GM12878 (cell line): ENCODE measurements at regions not wholly inside any gene's neighbourhood (a gene's known extent, or its start where the extent isn't known, plus 50 kb on each side); places are given as distances from the start of the nearest gene placed in this dataset.

Experiments used
- ATAC-seq: fragments of 200-7000 bp; cut with Tn5 transposase; 3 replicates; pipeline ENCODE4 v1.9.1; 2020; ENCODE audit warnings: mild to moderate bottlenecking, moderate library complexity
- BruUV-seq: library from RNA; stranded (reverse); fragments of 400-500 nt; replicated peaks from 2 replicates; lab custom pipeline; 2021; lab: Mats Ljungman, UMichigan
- CTCF ChIA-PET: fragments of 300-600 bp; sonication (Branson Sonifier 250); formaldehyde crosslinking; extraction: SDS; loops from one replicate; lab custom pipeline; 2021; ENCODE audit warnings: inconsistent platforms; lab: Yijun Ruan, JAX
- POLR2A ChIA-PET: fragments of 350-600 bp; formaldehyde crosslinking; extraction: SDS; loops from one replicate; lab custom pipeline; 2021; ENCODE audit warnings: inconsistent platforms; lab: Charles Lee
- RAD21 ChIA-PET: fragments of 300-600 bp; sonication (Branson Sonifier 250); formaldehyde crosslinking; loops from one replicate; lab custom pipeline; 2023; ENCODE audit warnings: antibody characterized with exemption; ENCODE audit not compliant: unreplicated experiment; lab: Charles Lee
- SMC1A ChIA-PET: fragments of 300-600 bp; sonication (Branson Sonifier 250); formaldehyde crosslinking; loops from one replicate; lab custom pipeline; 2023; ENCODE audit not compliant: unreplicated experiment, uncharacterized antibody; lab: Charles Lee
- DNase-seq: peaks from one replicate; pipeline ENCODE4 v3.0.0-alpha.2; 2011; ENCODE audit warnings: low read depth, low spot score
- FAIRE-seq: peaks from 3 replicates; lab custom pipeline; 2011; peaks lifted over from hg19 to GRCh38; lab: Jason Lieb, UNC
- H2AFZ ChIP-seq: 2 replicates; pipeline ENCODE4 v1.6.0; 2011; ENCODE audit warnings: low read depth, low read length, control low read depth; ENCODE audit not compliant: control insufficient read depth
- H3K27ac ChIP-seq: 2 replicates; pipeline ENCODE4 v1.5.1; 2011; ENCODE audit warnings: control low read depth; ENCODE audit not compliant: control insufficient read depth, insufficient read depth
- H3K27me3 ChIP-seq, 2 experiments: replicated peaks in 1 of 2; 2 replicates each; pipeline versions ENCODE4 v1.6.0 to v1.6.1; 2011; ENCODE audit warnings: low read length in 1 of 2; ENCODE audit not compliant: control insufficient read depth in 2 of 2, insufficient read depth in 2 of 2
- H3K36me3 ChIP-seq, 2 experiments: 2 replicates each; pipeline ENCODE4 v1.5.1; 2011; ENCODE audit warnings: low read length in 1 of 2; ENCODE audit not compliant: control insufficient read depth in 2 of 2, insufficient read depth in 2 of 2
- H3K4me1 ChIP-seq: 2 replicates; pipeline ENCODE4 v1.6.1; 2011; ENCODE audit warnings: mild to moderate bottlenecking, low read length, moderate library complexity, mixed read lengths; ENCODE audit not compliant: control insufficient read depth, insufficient read depth
- H3K4me2 ChIP-seq: 2 replicates; pipeline ENCODE4 v1.6.0; 2011; ENCODE audit warnings: control low read depth; ENCODE audit not compliant: control insufficient read depth, insufficient read depth
- H3K4me3 ChIP-seq: fragments of 200-600 bp; sonication (generic); 2 replicates; pipeline ENCODE4 v1.5.1; 2016
- H3K79me2 ChIP-seq: 2 replicates; pipeline ENCODE4 v1.6.0; 2011; ENCODE audit warnings: low read length; ENCODE audit not compliant: control insufficient read depth, insufficient read depth
- H3K9ac ChIP-seq: 2 replicates; pipeline ENCODE4 v1.8.0; 2011; ENCODE audit warnings: low read length, control low read depth, mixed read lengths; ENCODE audit not compliant: control insufficient read depth, insufficient read depth
- H3K9me3 ChIP-seq: replicated peaks from 3 replicates; pipeline ENCODE4 v1.5.1; 2011; ENCODE audit warnings: mild to moderate bottlenecking, low read length; ENCODE audit not compliant: control insufficient read depth, insufficient read depth
- H4K20me1 ChIP-seq: 2 replicates; pipeline ENCODE4 v1.6.0; 2011; ENCODE audit not compliant: control insufficient read depth, insufficient read depth
- ATF7 ChIP-seq: fragments of 450-650 bp; IDR thresholded peaks from 2 replicates; pipeline ENCODE4 v1.6.1; 2016; ENCODE audit warnings: low read depth, mild to moderate bottlenecking
- BACH1 ChIP-seq: fragments of 450-650 bp; IDR thresholded peaks from 2 replicates; pipeline ENCODE4 v1.6.1; 2017; ENCODE audit warnings: mild to moderate bottlenecking, borderline replicate concordance
- BCL11A ChIP-seq: IDR thresholded peaks from 2 replicates; pipeline ENCODE4 v1.6.1; 2011; ENCODE audit warnings: low read depth, low read length
- BHLHE40 ChIP-seq, 2 experiments: fragments of 450-650 bp in 1 of 2; IDR thresholded peaks; 2 replicates each; pipeline ENCODE4 v1.6.1; 2011 to 2017; ENCODE audit warnings: low read depth in 2 of 2, borderline replicate concordance in 1 of 2, improper control_type of control experiment in 1 of 2, low read length in 1 of 2, mild to moderate bottlenecking in 1 of 2
- CHD4 ChIP-seq: fragments of 200-600 bp; sonication (generic); IDR thresholded peaks from 2 replicates; pipeline ENCODE4 v1.6.1; 2016; ENCODE audit warnings: mild to moderate bottlenecking
- E2F4 ChIP-seq: IDR thresholded peaks from 2 replicates; pipeline ENCODE4 v1.6.1; 2012; ENCODE audit warnings: low read depth, low read length, improper control_type of control experiment
- E2F8 ChIP-seq: fragments of 450-650 bp; IDR thresholded peaks from 2 replicates; pipeline ENCODE4 v1.6.1; 2018; ENCODE audit warnings: mild to moderate bottlenecking, low read depth, moderate library complexity; ENCODE audit not compliant: partially characterized antibody
- FOS ChIP-seq: IDR thresholded peaks from 3 replicates; pipeline ENCODE4 v1.6.1; 2011; ENCODE audit warnings: borderline replicate concordance; ENCODE audit not compliant: insufficient read length; ENCODE audit errors: extremely low read depth
- HDAC2 ChIP-seq: fragments of 200-600 bp; sonication (generic); IDR thresholded peaks from 2 replicates; pipeline ENCODE4 v1.6.1; 2017
- IRF4 ChIP-seq: IDR thresholded peaks from 2 replicates; pipeline ENCODE4 v1.6.1; 2011; ENCODE audit warnings: low read depth, low read length
- KDM1A ChIP-seq: fragments of 200-600 bp; sonication (generic); IDR thresholded peaks from 2 replicates; pipeline ENCODE4 v1.6.1; 2016; ENCODE audit warnings: borderline replicate concordance
- MTA3 ChIP-seq: IDR thresholded peaks from 2 replicates; pipeline ENCODE4 v1.6.1; 2012; ENCODE audit warnings: low read length, inconsistent platforms, borderline replicate concordance
- NR2C1 ChIP-seq: fragments of 450-650 bp; IDR thresholded peaks from 2 replicates; pipeline ENCODE4 v1.6.1; 2017; ENCODE audit warnings: antibody characterized with exemption, mild to moderate bottlenecking, moderate library complexity
- NR2C2 ChIP-seq: IDR thresholded peaks from 2 replicates; pipeline ENCODE4 v1.6.1; 2011; ENCODE audit warnings: borderline replicate concordance, low read depth; ENCODE audit not compliant: control insufficient read depth, insufficient read length
- NR2F1 ChIP-seq: fragments of 450-650 bp; conservative IDR thresholded peaks from 2 replicates; pipeline ENCODE4 v1.6.1; 2017; ENCODE audit warnings: mild to moderate bottlenecking
- SKIL ChIP-seq: fragments of 450-650 bp; IDR thresholded peaks from 2 replicates; pipeline ENCODE4 v1.6.1; 2017; ENCODE audit warnings: mild to moderate bottlenecking, low read depth, inconsistent platforms; ENCODE audit not compliant: poor library complexity, severe bottlenecking
- STAT3 ChIP-seq: IDR thresholded peaks from 2 replicates; pipeline ENCODE4 v1.6.1; 2011; ENCODE audit warnings: low read depth, low read length, improper control_type of control experiment
- ZBED1 ChIP-seq: IDR thresholded peaks from 2 replicates; pipeline ENCODE4 v1.6.1; 2016; ENCODE audit warnings: borderline replicate concordance
- WGBS: methylation state at CpG from one replicate; pipeline ENCODE4 v1.1.6; 2016; ENCODE audit warnings: low lambda C conversion rate; ENCODE audit not compliant: insufficient replicate concordance, insufficient coverage; ENCODE audit errors: missing lambda C conversion rate; 5-methylcytosine and 5-hydroxymethylcytosine counted together
- in situ Hi-C: fragments of 300-500 bp; cut with MboI; formaldehyde crosslinking; loops from 9 replicates; pipeline ENCODE4 v1.14.3; 2018; ENCODE audit warnings: mixed read lengths
- intact Hi-C: fragments of 100-400 bp; cut with micrococcal nuclease; formaldehyde crosslinking; loops from one replicate; pipeline ENCODE4 v1.14.2; 2022; ENCODE audit not compliant: unreplicated experiment
- TF ChIP-seq, protein P1 (sequence below), 3 experiments: IDR thresholded peaks in 2 of 3; conservative IDR thresholded peaks in 1 of 3; 2 replicates each; pipeline ENCODE4 v1.5.1; 2011; ENCODE audit warnings: low read depth in 3 of 3, low read length in 3 of 3, mild to moderate bottlenecking in 3 of 3, control low read depth in 2 of 3, moderate library complexity in 2 of 3, inconsistent platforms in 1 of 3, mixed read lengths in 1 of 3; ENCODE audit not compliant: control insufficient read depth in 2 of 3, insufficient read depth in 1 of 3; ENCODE audit errors: extremely low read depth in 1 of 3

GRCh38 chr5:175383350-175383749 is 60.6 kb downstream of the DRD1 start:
- POLR2A ChIA-PET = no interaction called here
- H3K4me2 ChIP-seq = no peak overlapping the region
- no peak overlapping the region for H2AFZ ChIP-seq
- SMC1A ChIA-PET = no interaction called here
- intact Hi-C loops = no loop called here
- CTCF ChIA-PET = no interaction called here
- no peaks in the 10 kb centered on the region for H4K20me1 ChIP-seq
- H3K79me2 ChIP-seq = no peaks in the 10 kb centered on the region
- WGBS = 51% methylated on average over 4 of the region's 4 CpGs
- no peak overlapping the region for H3K4me3 ChIP-seq
- in situ Hi-C loops = no loop called here
- TF ChIP-seq BHLHE40 (IDR thresholded peaks at IDR 0.05; ENCODE audit: borderline replicate concordance in 1 of 2, low read depth in 2 of 2, low read length in 1 of 2) (no peak), BCL11A (no peak), NR2F1 (no peak), IRF4 (no peak), E2F4 (no peak), ATF7 (no peak), NR2C1 (no peak), E2F8 (no peak), ZBED1 (no peak), STAT3 (no peak), BACH1 (no peak), KDM1A (no peak), MTA3 (no peak), NR2C2 (no peak), FOS (no peak), CHD4 (no peak), SKIL (no peak), HDAC2 (no peak)
- TF ChIP-seq, protein P1, sequence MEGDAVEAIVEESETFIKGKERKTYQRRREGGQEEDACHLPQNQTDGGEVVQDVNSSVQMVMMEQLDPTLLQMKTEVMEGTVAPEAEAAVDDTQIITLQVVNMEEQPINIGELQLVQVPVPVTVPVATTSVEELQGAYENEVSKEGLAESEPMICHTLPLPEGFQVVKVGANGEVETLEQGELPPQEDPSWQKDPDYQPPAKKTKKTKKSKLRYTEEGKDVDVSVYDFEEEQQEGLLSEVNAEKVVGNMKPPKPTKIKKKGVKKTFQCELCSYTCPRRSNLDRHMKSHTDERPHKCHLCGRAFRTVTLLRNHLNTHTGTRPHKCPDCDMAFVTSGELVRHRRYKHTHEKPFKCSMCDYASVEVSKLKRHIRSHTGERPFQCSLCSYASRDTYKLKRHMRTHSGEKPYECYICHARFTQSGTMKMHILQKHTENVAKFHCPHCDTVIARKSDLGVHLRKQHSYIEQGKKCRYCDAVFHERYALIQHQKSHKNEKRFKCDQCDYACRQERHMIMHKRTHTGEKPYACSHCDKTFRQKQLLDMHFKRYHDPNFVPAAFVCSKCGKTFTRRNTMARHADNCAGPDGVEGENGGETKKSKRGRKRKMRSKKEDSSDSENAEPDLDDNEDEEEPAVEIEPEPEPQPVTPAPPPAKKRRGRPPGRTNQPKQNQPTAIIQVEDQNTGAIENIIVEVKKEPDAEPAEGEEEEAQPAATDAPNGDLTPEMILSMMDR (IDR thresholded peaks at IDR 0.05 in 2 of 3, conservative IDR thresholded peaks at IDR 0.05 in 1 of 3; ENCODE audit: control insufficient read depth in 2 of 3, extremely low read depth in 1 of 3, insufficient read depth in 1 of 3, low read depth in 3 of 3, low read length in 3 of 3) = no peak
- H3K4me1 ChIP-seq = no peaks in the 10 kb centered on the region
- H3K36me3 ChIP-seq = no peaks in the 10 kb centered on the region
- H3K27me3 ChIP-seq = no peaks in the 10 kb centered on the region
- H3K9ac ChIP-seq = no peak overlapping the region
- ATAC-seq (no peak), DNase-seq (no peak), FAIRE-seq (no peak)
- RAD21 ChIA-PET = no interaction called here
- no peak overlapping the region for H3K27ac ChIP-seq
- no TSS peak for BruUV-seq
- H3K9me3 ChIP-seq = no peaks in the 10 kb centered on the region
